GM18498 (cell line): ENCODE measurements at regions not wholly inside any gene's neighbourhood (a gene's known extent, or its start where the extent isn't known, plus 50 kb on each side); places are given as distances from the start of the nearest gene placed in this dataset.
"Not testable (repeated sequence)": the region's sequence is repeated elsewhere in the genome, so short reads cannot be mapped to it uniquely, and the experiment has no call there.

Source experiments
- ATAC-seq: cut with Tn5 transposase; IDR thresholded peaks from one replicate; pipeline ENCODE4 v1.9.1; 2021; ENCODE audit warnings: mild to moderate bottlenecking, moderate library complexity; ENCODE audit not compliant: unreplicated experiment

- ATAC-seq = no peak
Measured at GRCh38 chr14:89661392-89661791, 244.4 kb upstream of the FOXN3 start.

- ATAC-seq = not testable (repeated sequence)
Measured at GRCh38 chr14:89660625-89661233, 243.7 kb upstream of the FOXN3 start.

- no peak for ATAC-seq
Measured at GRCh38 chr14:89660166-89660565, 243.1 kb upstream of the FOXN3 start.

GRCh38 chr14:89658977-89659670 lies 242.1 kb upstream of the FOXN3 start:
- ATAC-seq = no peak

- ATAC-seq = no peak
Measured at GRCh38 chr14:89657014-89657413, 240.0 kb upstream of the FOXN3 start.

GRCh38 chr14:89654998-89655397 lies 238.0 kb upstream of the FOXN3 start:
- no peak for ATAC-seq

GRCh38 chr14:89652352-89652751 lies 235.3 kb upstream of the FOXN3 start:
- ATAC-seq = peak; percentile 47

GRCh38 chr14:89651805-89652204 lies 234.8 kb upstream of the FOXN3 start:
- ATAC-seq = no peak

- ATAC-seq = no peak
Measured at GRCh38 chr14:89650077-89650978, 233.3 kb upstream of the FOXN3 start.

- no peak for ATAC-seq
Measured at GRCh38 chr14:89649451-89650075, 232.5 kb upstream of the FOXN3 start.

- no peak for ATAC-seq
Measured at GRCh38 chr14:89648924-89649323, 231.9 kb upstream of the FOXN3 start.

- no peak for ATAC-seq
Measured at GRCh38 chr14:89648510-89648909, 231.5 kb upstream of the FOXN3 start.

GRCh38 chr14:89646971-89647370 lies 229.9 kb upstream of the FOXN3 start:
- ATAC-seq = no peak

GRCh38 chr14:89644641-89645040 lies 227.6 kb upstream of the FOXN3 start:
- ATAC-seq = no peak

GRCh38 chr14:89641495-89642175 lies 224.6 kb upstream of the FOXN3 start:
- ATAC-seq = peak; percentile 97

GRCh38 chr14:89640141-89640540 lies 223.1 kb upstream of the FOXN3 start:
- no peak for ATAC-seq

- no peak for ATAC-seq
Measured at GRCh38 chr14:89639687-89640086, 222.7 kb upstream of the FOXN3 start.

- no peak for ATAC-seq
Measured at GRCh38 chr14:89638891-89639290, 221.9 kb upstream of the FOXN3 start.

- no peak for ATAC-seq
Measured at GRCh38 chr14:89637581-89637980, 220.5 kb upstream of the FOXN3 start.

GRCh38 chr14:89635615-89636014 lies 218.6 kb upstream of the FOXN3 start:
- no peak for ATAC-seq

- no peak for ATAC-seq
Measured at GRCh38 chr14:89634037-89634436, 217.0 kb upstream of the FOXN3 start.
